Sigmoid colon (tissue), 6 donors: ENCODE measurements at regions not wholly inside any gene's neighbourhood (a gene's known extent, or its start where the extent isn't known, plus 50 kb on each side); places are given as distances from the start of the nearest gene placed in this dataset.

ENCODE experiments used
- DNase-seq: peaks from one replicate; pipeline ENCODE4 v3.0.0-alpha.2; 2019
- H3K27ac ChIP-seq, 4 donors: fragments of 200-600 bp; sonication (generic); one replicate each; pipeline ENCODE4 v1.5.1; 2016 to 2019; ENCODE audit warnings: mild to moderate bottlenecking in 1 of 4
- H3K27me3 ChIP-seq, 3 donors: fragments of 200-600 bp; sonication (generic); one replicate each; pipeline ENCODE4 v1.5.1; 2019; ENCODE audit warnings: mild to moderate bottlenecking in 1 of 3
- H3K36me3 ChIP-seq, 4 donors: fragments of 200-600 bp; sonication (generic); one replicate each; pipeline ENCODE4 v1.5.1; 2016 to 2019
- H3K4me1 ChIP-seq, 4 donors: fragments of 200-600 bp; sonication (generic); one replicate each; pipeline ENCODE4 v1.5.1; 2017 to 2019
- H3K4me3 ChIP-seq, 4 donors: fragments of 200-600 bp; sonication (generic); one replicate each; pipeline ENCODE4 v1.5.1; 2017 to 2019; ENCODE audit warnings: mild to moderate bottlenecking in 2 of 4, moderate library complexity in 1 of 4
- H3K9me3 ChIP-seq, 4 donors: fragments of 200-600 bp in 3 of 4; sonication (generic) in 3 of 4; one replicate each; pipeline versions ENCODE4 v1.5.1 to v1.6.1; 2013 to 2019
- CTCF ChIP-seq, 4 experiments: fragments of 450-650 bp in 3 of 4; fragments of 200-600 bp in 1 of 4; IDR thresholded peaks; one replicate each; pipeline ENCODE4 v1.5.1; 2016 to 2019; ENCODE audit warnings: antibody characterized with exemption in 4 of 4, mild to moderate bottlenecking in 3 of 4, moderate library complexity in 2 of 4
- EP300 ChIP-seq, 4 donors: sonication (generic); formaldehyde crosslinking; IDR thresholded peaks; one replicate each; pipeline ENCODE4 v1.6.1; 2017; ENCODE audit warnings: antibody characterized with exemption in 4 of 4
- POLR2A ChIP-seq, 2 donors: fragments of 450-650 bp; IDR thresholded peaks; one replicate each; pipeline ENCODE4 v1.6.1; 2016; ENCODE audit warnings: antibody characterized with exemption in 2 of 2, mild to moderate bottlenecking in 2 of 2, moderate library complexity in 2 of 2
- POLR2AphosphoS5 ChIP-seq, 4 donors: sonication (generic); formaldehyde crosslinking; IDR thresholded peaks; one replicate each; pipeline ENCODE4 v1.6.1; 2017; ENCODE audit warnings: antibody characterized with exemption in 4 of 4
- WGBS, 2 donors: extraction: QIAGEN DNeasy Blood & Tissue Kit; methylation state at CpG; one replicate each; pipeline ENCODE4 v1.1.7; 2013; 5-methylcytosine and 5-hydroxymethylcytosine counted together
- intact Hi-C: fragments of 100-400 bp; cut with DNase I; formaldehyde crosslinking; loops from one replicate; pipeline ENCODE4 v1.15.1; 2023
- donor health status: healthy with polysubstance abuse.
- donor health status: healthy.

GRCh38 chr9:24844217-24844616 lies 298.5 kb upstream of the IZUMO3 start:
- Histone ChIP-seq H3K4me3 (no peak overlapping the region), H3K27ac (no peak overlapping the region), H3K4me1 (no peaks in the 10 kb centered on the region), H3K27me3 (no peaks in the 10 kb centered on the region), H3K9me3 (no peaks in the 10 kb centered on the region), H3K36me3 (no peaks in the 10 kb centered on the region)
- DNase-seq: no peak
- TF ChIP-seq CTCF (IDR thresholded peaks at IDR 0.05) (no peak), POLR2AphosphoS5 (IDR thresholded peaks at IDR 0.05) (no peak), EP300 (IDR thresholded peaks at IDR 0.05) (no peak), POLR2A (IDR thresholded peaks at IDR 0.05) (no peak)
- 82 to 83% methylated on average over 2 of the region's 2 CpGs for WGBS, 2 donors
- intact Hi-C loops: no loop called here

- no peak for DNase-seq
- no peaks in the 10 kb centered on the region for H3K27me3 ChIP-seq
- no peaks in the 10 kb centered on the region for H3K4me1 ChIP-seq
- H3K27ac ChIP-seq: no peak overlapping the region
- no peaks in the 10 kb centered on the region for H3K36me3 ChIP-seq
- H3K4me3 ChIP-seq: no peak overlapping the region
- TF ChIP-seq EP300 (IDR thresholded peaks at IDR 0.05): no peak
- no peak for TF ChIP-seq POLR2A (IDR thresholded peaks at IDR 0.05)
- no peak for TF ChIP-seq CTCF (IDR thresholded peaks at IDR 0.05)
- no peak for TF ChIP-seq POLR2AphosphoS5 (IDR thresholded peaks at IDR 0.05)
- 81 to 88% methylated on average over 4 of the region's 4 CpGs for WGBS, 2 donors
- no peaks in the 10 kb centered on the region for H3K9me3 ChIP-seq
- intact Hi-C loops: no loop called here
Measured at GRCh38 chr9:24841993-24842392, 296.3 kb upstream of the IZUMO3 start.

- no peak for DNase-seq
- Histone ChIP-seq H3K27ac (no peak overlapping the region), H3K4me1 (no peaks in the 10 kb centered on the region), H3K4me3 (no peak overlapping the region), H3K36me3 (no peaks in the 10 kb centered on the region), H3K9me3 (no peaks in the 10 kb centered on the region), H3K27me3 (no peaks in the 10 kb centered on the region)
- 9 to 31% methylated on average over 2 of the region's 2 CpGs for WGBS, 2 donors
- intact Hi-C loops: no loop called here
- TF ChIP-seq POLR2A (IDR thresholded peaks at IDR 0.05) (no peak), CTCF (IDR thresholded peaks at IDR 0.05) (no peak), POLR2AphosphoS5 (IDR thresholded peaks at IDR 0.05) (no peak), EP300 (IDR thresholded peaks at IDR 0.05) (no peak)
Measured at GRCh38 chr9:24832307-24832706, 286.6 kb upstream of the IZUMO3 start.

- DNase-seq: no peak
- WGBS, 2 donors: 76 to 90% methylated on average over 2 of the region's 2 CpGs
- Histone ChIP-seq H3K36me3 (no peaks in the 10 kb centered on the region), H3K4me1 (no peaks in the 10 kb centered on the region), H3K27me3 (no peaks in the 10 kb centered on the region), H3K4me3 (no peak overlapping the region), H3K27ac (no peak overlapping the region), H3K9me3 (no peaks in the 10 kb centered on the region)
- TF ChIP-seq POLR2AphosphoS5 (IDR thresholded peaks at IDR 0.05) (no peak), EP300 (IDR thresholded peaks at IDR 0.05) (no peak), CTCF (IDR thresholded peaks at IDR 0.05) (no peak), POLR2A (IDR thresholded peaks at IDR 0.05) (no peak)
- intact Hi-C loops: no loop called here
Measured at GRCh38 chr9:24828687-24829086, 283.0 kb upstream of the IZUMO3 start.

GRCh38 chr9:24824607-24825006 lies 278.9 kb upstream of the IZUMO3 start:
- H3K27ac ChIP-seq: no peak overlapping the region
- no peaks in the 10 kb centered on the region for H3K9me3 ChIP-seq
- H3K36me3 ChIP-seq: no peaks in the 10 kb centered on the region
- intact Hi-C loops: no loop called here
- H3K27me3 ChIP-seq: no peaks in the 10 kb centered on the region
- no peak for TF ChIP-seq EP300 (IDR thresholded peaks at IDR 0.05)
- no peak for TF ChIP-seq POLR2A (IDR thresholded peaks at IDR 0.05)
- no peak for TF ChIP-seq POLR2AphosphoS5 (IDR thresholded peaks at IDR 0.05)
- no peak for TF ChIP-seq CTCF (IDR thresholded peaks at IDR 0.05)
- no peak for DNase-seq
- no peaks in the 10 kb centered on the region for H3K4me1 ChIP-seq
- H3K4me3 ChIP-seq: no peak overlapping the region
